ENCODE measurements at regions not wholly inside any gene's neighbourhood (a gene's known extent, or its start where the extent isn't known, plus 50 kb on each side); places are given as distances from the start of the nearest gene placed in this dataset.

DNA sequence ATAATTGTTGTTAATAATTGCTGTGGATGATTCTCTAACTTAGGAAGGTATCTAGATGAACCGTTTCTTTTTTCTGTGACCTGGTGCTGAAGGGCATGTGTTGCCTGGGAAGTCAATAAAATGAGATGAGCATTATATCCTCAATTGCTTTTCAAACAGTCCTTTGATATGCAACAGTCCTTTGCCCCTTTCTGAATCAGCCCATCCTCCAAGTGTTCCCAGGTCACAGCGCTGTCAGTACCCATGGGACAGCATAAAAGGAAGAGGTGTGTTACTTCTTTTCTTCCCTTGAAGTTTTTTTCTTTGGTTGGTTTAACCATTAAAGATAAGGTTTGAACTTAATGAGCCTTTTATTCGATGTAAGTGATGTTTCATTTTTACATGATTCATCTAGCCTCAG lies 651.8 kb downstream of the SEMA5A start:
- TF ChIP-seq, protein P1, sequence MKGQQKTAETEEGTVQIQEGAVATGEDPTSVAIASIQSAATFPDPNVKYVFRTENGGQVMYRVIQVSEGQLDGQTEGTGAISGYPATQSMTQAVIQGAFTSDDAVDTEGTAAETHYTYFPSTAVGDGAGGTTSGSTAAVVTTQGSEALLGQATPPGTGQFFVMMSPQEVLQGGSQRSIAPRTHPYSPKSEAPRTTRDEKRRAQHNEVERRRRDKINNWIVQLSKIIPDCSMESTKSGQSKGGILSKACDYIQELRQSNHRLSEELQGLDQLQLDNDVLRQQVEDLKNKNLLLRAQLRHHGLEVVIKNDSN (CRISPR knock-in tag; IDR thresholded peaks at IDR 0.05): no peak
- TF ChIP-seq ZNF138 (CRISPR knock-in tag; conservative IDR thresholded peaks at IDR 0.05): no peak
